ENCODE measurements at regions not wholly inside any gene's neighbourhood (a gene's known extent, or its start where the extent isn't known, plus 50 kb on each side); places are given as distances from the start of the nearest gene placed in this dataset.

GRCh38 chr13:81659984-81660383 lies 1319.1 kb upstream of the SPRY2 start:
- H3K79me2 ChIP-seq, result no peaks in the 10 kb centered on the region

GRCh38 chr13:81658598-81659370 lies 1317.9 kb upstream of the SPRY2 start:
- Histone ChIP-seq H3K36me3 (ENCODE audit: control insufficient read depth, insufficient read depth, low read length) (no peaks in the 10 kb centered on the region), H2AFZ (no peak overlapping the region), H3K4me3 (ENCODE audit: low read depth, low read length) (no peak overlapping the region), H3K79me2 (no peaks in the 10 kb centered on the region), H3K27me3 (ENCODE audit: control insufficient read depth, insufficient read depth, low read length) (no peaks in the 10 kb centered on the region), H3K9me3 (ENCODE audit: control insufficient read depth, low read length) (no peaks in the 10 kb centered on the region), H3K9ac (no peak overlapping the region), H3K4me1 (no peaks in the 10 kb centered on the region), H3K27ac (no peak overlapping the region), H3K4me2 (ENCODE audit: low read length) (no peak overlapping the region)
- TF ChIP-seq CTCF (IDR thresholded peaks at IDR 0.05), result no peak

More at GRCh38 chr13:81659984-81660383, 1319.1 kb upstream of the SPRY2 start:
- TF ChIP-seq CTCF (IDR thresholded peaks at IDR 0.05), result no peak
- Histone ChIP-seq H3K4me1 (no peaks in the 10 kb centered on the region), H2AFZ (no peak overlapping the region), H3K9me3 (ENCODE audit: control insufficient read depth, low read length) (no peaks in the 10 kb centered on the region), H3K9ac (no peak overlapping the region), H3K4me3 (ENCODE audit: low read depth, low read length) (no peak overlapping the region), H3K36me3 (ENCODE audit: control insufficient read depth, insufficient read depth, low read length) (no peaks in the 10 kb centered on the region), H3K4me2 (ENCODE audit: low read length) (no peak overlapping the region), H3K27me3 (ENCODE audit: control insufficient read depth, insufficient read depth, low read length) (no peaks in the 10 kb centered on the region), H3K27ac (no peak overlapping the region)

GRCh38 chr13:81639984-81640582 lies 1299.2 kb upstream of the SPRY2 start:
- H3K4me3 ChIP-seq (ENCODE audit: low read depth, low read length), result no peak overlapping the region
- no peaks in the 10 kb centered on the region for H3K9me3 ChIP-seq (ENCODE audit: control insufficient read depth, low read length)
- H3K27ac ChIP-seq, result no peak overlapping the region
- no peaks in the 10 kb centered on the region for H3K79me2 ChIP-seq
- no peak for TF ChIP-seq CTCF (IDR thresholded peaks at IDR 0.05)
- H3K27me3 ChIP-seq (ENCODE audit: control insufficient read depth, insufficient read depth, low read length), result no peaks in the 10 kb centered on the region
- no peaks in the 10 kb centered on the region for H3K4me1 ChIP-seq
- H3K36me3 ChIP-seq (ENCODE audit: control insufficient read depth, insufficient read depth, low read length), result no peaks in the 10 kb centered on the region
- H2AFZ ChIP-seq, result no peak overlapping the region
- H3K4me2 ChIP-seq (ENCODE audit: low read length), result no peak overlapping the region
- H3K9ac ChIP-seq, result no peak overlapping the region

- no peaks in the 10 kb centered on the region for H3K36me3 ChIP-seq (ENCODE audit: control insufficient read depth, insufficient read depth, low read length)
- H3K9me3 ChIP-seq (ENCODE audit: control insufficient read depth, low read length), result no peaks in the 10 kb centered on the region
- H3K4me1 ChIP-seq, result no peaks in the 10 kb centered on the region
- H3K79me2 ChIP-seq, result no peaks in the 10 kb centered on the region
- no peak overlapping the region for H2AFZ ChIP-seq
- H3K9ac ChIP-seq, result no peak overlapping the region
- H3K4me3 ChIP-seq (ENCODE audit: low read depth, low read length), result no peak overlapping the region
- no peak overlapping the region for H3K27ac ChIP-seq
- no peak for TF ChIP-seq CTCF (IDR thresholded peaks at IDR 0.05)
- no peaks in the 10 kb centered on the region for H3K27me3 ChIP-seq (ENCODE audit: control insufficient read depth, insufficient read depth, low read length)
- H3K4me2 ChIP-seq (ENCODE audit: low read length), result no peak overlapping the region
These were observed 1296.5 kb upstream of the SPRY2 start for GRCh38 chr13:81637457-81637856.
